SK-N-MC (cell line): ENCODE measurements at regions not wholly inside any gene's neighbourhood (a gene's known extent, or its start where the extent isn't known, plus 50 kb on each side); places are given as distances from the start of the nearest gene placed in this dataset.

Source experiments
- EZH2 ChIP-seq: fragments of 200-600 bp; sonication (generic); IDR thresholded peaks from one replicate; pipeline ENCODE4 v1.6.1; 2017; ENCODE audit warnings: antibody characterized with exemption
- FOXP2 ChIP-seq: optimal IDR thresholded peaks from 2 replicates; pipeline ENCODE3; 2011; ENCODE audit warnings: mild to moderate bottlenecking, moderate library complexity; ENCODE audit not compliant: insufficient read depth; ENCODE audit errors: extremely low read length, control extremely low read depth
- POLR2AphosphoS5 ChIP-seq: IDR thresholded peaks from 2 replicates; pipeline ENCODE4 v1.6.1; 2012; ENCODE audit warnings: mild to moderate bottlenecking, low read depth, low read length, borderline replicate concordance

DNA sequence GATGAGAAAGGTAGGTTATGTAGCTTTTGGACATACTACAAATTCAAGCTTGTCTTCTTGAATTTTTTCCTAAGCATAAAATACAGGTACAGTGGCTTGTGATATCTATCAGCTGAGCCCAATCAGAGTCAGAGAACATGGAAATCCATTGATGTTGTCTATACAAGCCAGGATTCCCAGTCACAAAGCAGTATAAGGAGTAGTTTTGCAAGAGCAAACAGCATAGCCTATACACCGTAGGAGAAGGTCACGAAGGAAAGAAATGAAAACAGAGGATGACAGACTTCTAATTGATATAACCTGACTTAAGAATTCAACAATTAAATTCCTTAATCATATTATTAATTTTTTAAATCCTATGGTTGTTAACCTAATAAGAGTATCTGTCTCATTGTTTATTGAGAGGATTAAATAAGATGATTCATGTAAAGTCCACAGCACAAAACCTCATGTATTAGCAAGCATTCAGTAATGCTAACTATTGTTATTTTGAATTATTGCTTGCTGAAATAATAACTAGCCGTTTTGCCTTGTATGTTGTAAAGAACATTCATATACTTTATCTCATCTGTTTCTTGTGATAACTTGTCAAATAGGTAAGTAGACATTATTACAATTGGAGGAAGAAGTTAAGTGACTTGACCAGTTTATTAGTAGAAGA lies 276.6 kb upstream of the ZPLD1 start:
- TF ChIP-seq EZH2 (no peak), POLR2AphosphoS5 (no peak), FOXP2 (no peak)
